ENCODE measurements at regions not wholly inside any gene's neighbourhood (a gene's known extent, or its start where the extent isn't known, plus 50 kb on each side); places are given as distances from the start of the nearest gene placed in this dataset.

GRCh38 chr14:44448951-44449358, 58.1 kb downstream of the FSCB start:
- Histone ChIP-seq H3K27ac (ENCODE audit: insufficient read depth, low read depth, low read length) (no peak overlapping the region), H3K9me3 (replicated peaks; ENCODE audit: control insufficient read depth, insufficient read depth, low read length) (peaks cover 7% of the 10 kb centered on the region), H3K79me2 (ENCODE audit: control insufficient read depth, insufficient read depth, low read length) (no peaks in the 10 kb centered on the region), H3K4me2 (ENCODE audit: insufficient read depth, low read length) (no peak overlapping the region), H3K36me3 (ENCODE audit: control insufficient read depth in 2 of 2, extremely low read depth in 1 of 2, insufficient read depth in 2 of 2, low read length in 2 of 2) (no peaks in the 10 kb centered on the region), H3K9me1 (replicated peaks; ENCODE audit: control insufficient read depth, extremely low read depth, insufficient read depth, low read length) (no peaks in the 10 kb centered on the region), H3K27me3 (ENCODE audit: control insufficient read depth in 2 of 2, insufficient read depth in 2 of 2, low read length in 2 of 2) (no peaks in the 10 kb centered on the region), H3K9ac (replicated peaks; ENCODE audit: extremely low read depth, insufficient read depth, low read length) (no peak overlapping the region), H4K20me1 (replicated peaks; ENCODE audit: control insufficient read depth, extremely low read depth, insufficient read depth, low read length) (no peaks in the 10 kb centered on the region), H3K4me1 (ENCODE audit: control insufficient read depth, extremely low read depth, insufficient read depth, low read length) (no peaks in the 10 kb centered on the region), H3K4me3 (replicated peaks in 1 of 3; ENCODE audit: insufficient read depth in 1 of 3, low read depth in 1 of 3, low read length in 3 of 3) (no peak overlapping the region), H2AFZ (ENCODE audit: low read depth, low read length) (no peak overlapping the region)
- DNase-seq (ENCODE audit: low read depth, low spot score): no peak
- no peak for TF ChIP-seq POLR2AphosphoS5 (IDR thresholded peaks at IDR 0.05; ENCODE audit: insufficient read depth, low read depth, low read length)
- no peak for TF ChIP-seq EZH2 (IDR thresholded peaks at IDR 0.05; ENCODE audit: borderline replicate concordance, low read depth, low read length, severe bottlenecking)
- no TSS peak for BruUV-seq (replicated peaks)
- dilution Hi-C loops (cut with MboI; ENCODE audit: extremely low pct_ligation_motif_present, low sequenced_read_pairs) (no loop called here), intact Hi-C loops (cut with micrococcal nuclease) (no loop called here)
- POLR2A ChIA-PET: no interaction called here
- CTCF ChIA-PET: no interaction called here
- FAIRE-seq: no peak

GRCh38 chr14:44446965-44447364, 60.1 kb downstream of the FSCB start:
- ChIA-PET POLR2A (no interaction called here), CTCF (no interaction called here)
- no peak overlapping the region for H3K4me3 ChIP-seq (replicated peaks in 1 of 3; ENCODE audit: insufficient read depth in 1 of 3, low read depth in 1 of 3, low read length in 3 of 3)
- intact Hi-C loops (cut with micrococcal nuclease): no loop called here
- dilution Hi-C loops (cut with MboI; ENCODE audit: extremely low pct_ligation_motif_present, low sequenced_read_pairs): no loop called here
- no peaks in the 10 kb centered on the region for H3K27me3 ChIP-seq (ENCODE audit: control insufficient read depth in 2 of 2, insufficient read depth in 2 of 2, low read length in 2 of 2)
- peaks cover 3% of the 10 kb centered on the region for H3K9me3 ChIP-seq (replicated peaks; ENCODE audit: control insufficient read depth, insufficient read depth, low read length)
- DNase-seq (ENCODE audit: low read depth, low spot score) (no peak), FAIRE-seq (no peak)
- H3K79me2 ChIP-seq (ENCODE audit: control insufficient read depth, insufficient read depth, low read length): no peaks in the 10 kb centered on the region
- H4K20me1 ChIP-seq (replicated peaks; ENCODE audit: control insufficient read depth, extremely low read depth, insufficient read depth, low read length): no peaks in the 10 kb centered on the region
- H3K4me1 ChIP-seq (ENCODE audit: control insufficient read depth, extremely low read depth, insufficient read depth, low read length): no peaks in the 10 kb centered on the region
- no peak overlapping the region for H2AFZ ChIP-seq (ENCODE audit: low read depth, low read length)
- H3K9ac ChIP-seq (replicated peaks; ENCODE audit: extremely low read depth, insufficient read depth, low read length): no peak overlapping the region
- no peaks in the 10 kb centered on the region for H3K9me1 ChIP-seq (replicated peaks; ENCODE audit: control insufficient read depth, extremely low read depth, insufficient read depth, low read length)
- no peak overlapping the region for H3K27ac ChIP-seq (ENCODE audit: insufficient read depth, low read depth, low read length)
- BruUV-seq (replicated peaks): no TSS peak
- H3K36me3 ChIP-seq (ENCODE audit: control insufficient read depth in 2 of 2, extremely low read depth in 1 of 2, insufficient read depth in 2 of 2, low read length in 2 of 2): no peaks in the 10 kb centered on the region
- TF ChIP-seq GATA2 (IDR thresholded peaks at IDR 0.05; ENCODE audit: insufficient read depth, insufficient read length, low read depth, low read length) (no peak), FOS (IDR thresholded peaks at IDR 0.05; ENCODE audit: borderline replicate concordance, insufficient read depth, low read length) (no peak), EZH2 (IDR thresholded peaks at IDR 0.05; ENCODE audit: borderline replicate concordance, low read depth, low read length, severe bottlenecking) (no peak), POLR2AphosphoS5 (IDR thresholded peaks at IDR 0.05; ENCODE audit: insufficient read depth, low read depth, low read length) (no peak), JUN (IDR thresholded peaks at IDR 0.05; ENCODE audit: borderline replicate concordance, insufficient read depth, insufficient read length, low read depth) (no peak), MYC (IDR thresholded peaks at IDR 0.05; ENCODE audit: low read depth, low read length) (no peak), POLR2A (IDR thresholded peaks at IDR 0.05; ENCODE audit: low read depth, low read length) (no peak), MAX (IDR thresholded peaks at IDR 0.05; ENCODE audit: insufficient read depth, insufficient read length) (no peak)
- TF ChIP-seq, protein P1, sequence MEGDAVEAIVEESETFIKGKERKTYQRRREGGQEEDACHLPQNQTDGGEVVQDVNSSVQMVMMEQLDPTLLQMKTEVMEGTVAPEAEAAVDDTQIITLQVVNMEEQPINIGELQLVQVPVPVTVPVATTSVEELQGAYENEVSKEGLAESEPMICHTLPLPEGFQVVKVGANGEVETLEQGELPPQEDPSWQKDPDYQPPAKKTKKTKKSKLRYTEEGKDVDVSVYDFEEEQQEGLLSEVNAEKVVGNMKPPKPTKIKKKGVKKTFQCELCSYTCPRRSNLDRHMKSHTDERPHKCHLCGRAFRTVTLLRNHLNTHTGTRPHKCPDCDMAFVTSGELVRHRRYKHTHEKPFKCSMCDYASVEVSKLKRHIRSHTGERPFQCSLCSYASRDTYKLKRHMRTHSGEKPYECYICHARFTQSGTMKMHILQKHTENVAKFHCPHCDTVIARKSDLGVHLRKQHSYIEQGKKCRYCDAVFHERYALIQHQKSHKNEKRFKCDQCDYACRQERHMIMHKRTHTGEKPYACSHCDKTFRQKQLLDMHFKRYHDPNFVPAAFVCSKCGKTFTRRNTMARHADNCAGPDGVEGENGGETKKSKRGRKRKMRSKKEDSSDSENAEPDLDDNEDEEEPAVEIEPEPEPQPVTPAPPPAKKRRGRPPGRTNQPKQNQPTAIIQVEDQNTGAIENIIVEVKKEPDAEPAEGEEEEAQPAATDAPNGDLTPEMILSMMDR (IDR thresholded peaks at IDR 0.05; ENCODE audit: extremely low read depth in 1 of 2, insufficient read depth in 1 of 2, low read depth in 1 of 2, low read length in 2 of 2): no peak
- H3K4me2 ChIP-seq (ENCODE audit: insufficient read depth, low read length): no peak overlapping the region

Data from endothelial cell of umbilical vein (primary cell).